NCI-H345 treated with DMSO at 0.1 percent for 48 hours (cell line): ENCODE measurements at regions not wholly inside any gene's neighbourhood (a gene's known extent, or its start where the extent isn't known, plus 50 kb on each side); places are given as distances from the start of the nearest gene placed in this dataset.
"Not testable (repeated sequence)": the region's sequence is repeated elsewhere in the genome, so short reads cannot be mapped to it uniquely, and the experiment has no call there.

ENCODE experiments used
- DNase-seq: peaks from one replicate; lab custom pipeline; 2025; ENCODE audit not compliant: unreplicated experiment; lab: John Stamatoyannopoulos, UW

- no peak for DNase-seq
Observed at GRCh38 chr21:28431527-28432200, 561.0 kb downstream of the LTN1 start.

- DNase-seq: no peak
Observed at GRCh38 chr21:28431022-28431421, 561.7 kb downstream of the LTN1 start.

- DNase-seq: no peak
Observed at GRCh38 chr21:28429161-28429560, 563.5 kb downstream of the LTN1 start.

GRCh38 chr21:28427394-28428022 is 565.2 kb downstream of the LTN1 start:
- DNase-seq: no peak

- no peak for DNase-seq
Observed at GRCh38 chr21:28426545-28426944, 566.1 kb downstream of the LTN1 start.

- no peak for DNase-seq
Observed at GRCh38 chr21:28423521-28424190, 569.0 kb downstream of the LTN1 start.

- DNase-seq: no peak
Observed at GRCh38 chr21:28421716-28422524, 570.8 kb downstream of the LTN1 start.

GRCh38 chr21:28419811-28420210 is 572.9 kb downstream of the LTN1 start:
- no peak for DNase-seq

- DNase-seq: no peak
Observed at GRCh38 chr21:28418726-28419514, 573.8 kb downstream of the LTN1 start.

GRCh38 chr21:28410256-28410655 is 582.4 kb downstream of the LTN1 start:
- no peak for DNase-seq

- DNase-seq: no peak
Observed at GRCh38 chr21:28402616-28402989, 590.1 kb downstream of the LTN1 start.

- no peak for DNase-seq
Observed at GRCh38 chr21:28397040-28397439, 595.6 kb downstream of the LTN1 start.

- DNase-seq: no peak
Observed at GRCh38 chr21:28396421-28396820, 596.3 kb downstream of the LTN1 start.

GRCh38 chr21:28393279-28393678 is 599.4 kb downstream of the LTN1 start:
- peak; percentile 73 for DNase-seq

GRCh38 chr21:28391938-28392849 is 600.5 kb downstream of the LTN1 start:
- no peak for DNase-seq

- no peak for DNase-seq
Observed at GRCh38 chr21:28387220-28387619, 605.5 kb downstream of the LTN1 start.

- no peak for DNase-seq
Observed at GRCh38 chr21:28385845-28386244, 606.8 kb downstream of the LTN1 start.

GRCh38 chr21:28381000-28381745 is 611.5 kb downstream of the LTN1 start:
- DNase-seq: not testable (repeated sequence)

- no peak for DNase-seq
Observed at GRCh38 chr21:28380241-28380640, 612.4 kb downstream of the LTN1 start.
